DOHH2 (cell line): ENCODE measurements at regions not wholly inside any gene's neighbourhood (a gene's known extent, or its start where the extent isn't known, plus 50 kb on each side); places are given as distances from the start of the nearest gene placed in this dataset.

Source experiments
- H3F3A ChIP-seq: fragments of 200-600 bp; sonication (generic), shearing (Covaris generic); 2 replicates; pipeline ENCODE4 v1.6.0; 2016; ENCODE audit warnings: antibody characterized with exemption, mild to moderate bottlenecking; ENCODE audit not compliant: control insufficient read depth, insufficient read depth
- H3K27ac ChIP-seq: fragments of 200-600 bp; sonication (generic); 2 replicates; pipeline ENCODE4 v1.5.1; 2014; ENCODE audit warnings: low read depth, mild to moderate bottlenecking, low read length, moderate library complexity
- H3K27me3 ChIP-seq: fragments of 200-600 bp; sonication (generic); 2 replicates; pipeline ENCODE4 v1.6.1; 2014; ENCODE audit warnings: mild to moderate bottlenecking, low read length, mixed read lengths; ENCODE audit not compliant: control insufficient read depth
- H3K36me3 ChIP-seq: fragments of 200-600 bp; sonication (generic); 2 replicates; pipeline ENCODE4 v1.6.1; 2014; ENCODE audit warnings: mild to moderate bottlenecking, low read length, moderate library complexity, mixed read lengths; ENCODE audit not compliant: control insufficient read depth
- H3K4me1 ChIP-seq: fragments of 200-600 bp; sonication (generic); 2 replicates; pipeline ENCODE4 v1.6.1; 2014; ENCODE audit warnings: mild to moderate bottlenecking, low read length, mixed read lengths; ENCODE audit not compliant: control insufficient read depth
- H3K4me2 ChIP-seq: fragments of 200-600 bp; sonication (generic); 2 replicates; pipeline ENCODE4 v1.6.0; 2014; ENCODE audit warnings: mild to moderate bottlenecking, low read length, moderate library complexity
- H3K4me3 ChIP-seq: fragments of 200-600 bp; sonication (generic); 2 replicates; pipeline ENCODE4 v1.5.1; 2014; ENCODE audit warnings: mild to moderate bottlenecking, low read length, mixed read lengths
- H3K79me2 ChIP-seq: fragments of 200-600 bp; sonication (generic); 2 replicates; pipeline ENCODE4 v1.6.1; 2014; ENCODE audit warnings: mild to moderate bottlenecking, low read length, mixed read lengths; ENCODE audit not compliant: control insufficient read depth
- H3K9me2 ChIP-seq: fragments of 200-600 bp; sonication (generic); replicated peaks from 2 replicates; pipeline ENCODE4 v1.6.1; 2014; ENCODE audit warnings: mild to moderate bottlenecking, low read length, mixed read lengths; ENCODE audit not compliant: control insufficient read depth
- H3K9me3 ChIP-seq: fragments of 200-600 bp; sonication (generic); 2 replicates; pipeline ENCODE4 v1.6.1; 2014; ENCODE audit warnings: antibody characterized with exemption, low read length, mixed read lengths; ENCODE audit not compliant: control insufficient read depth, insufficient read depth
- H4K20me1 ChIP-seq: fragments of 200-600 bp; sonication (generic); 2 replicates; pipeline ENCODE4 v1.6.0; 2014; ENCODE audit warnings: low read depth, mild to moderate bottlenecking, antibody characterized with exemption, low read length, moderate library complexity; ENCODE audit not compliant: control insufficient read depth, insufficient read depth
- CTCF ChIP-seq: fragments of 200-600 bp; sonication (generic); IDR thresholded peaks from one replicate; pipeline ENCODE4 v1.5.1; 2014; ENCODE audit warnings: antibody characterized with exemption, mild to moderate bottlenecking, low read depth, low read length; ENCODE audit not compliant: poor library complexity, severe bottlenecking
- EZH2phosphoT487 ChIP-seq: fragments of 200-600 bp; sonication (generic); IDR thresholded peaks from 2 replicates; pipeline ENCODE4 v1.6.1; 2017; ENCODE audit warnings: borderline replicate concordance, mild to moderate bottlenecking, antibody characterized with exemption, low read length, moderate library complexity, mixed read lengths

GRCh38 chr15:81589671-81590070, 215.7 kb upstream of the TMC3 start:
- no peaks in the 10 kb centered on the region for H3K9me2 ChIP-seq
- no peak overlapping the region for H3K27ac ChIP-seq
- no peak overlapping the region for H3K4me3 ChIP-seq
- H3F3A ChIP-seq = no peaks in the 10 kb centered on the region
- no peaks in the 10 kb centered on the region for H3K36me3 ChIP-seq
- H3K27me3 ChIP-seq = no peaks in the 10 kb centered on the region
- peaks cover 11% of the 10 kb centered on the region for H3K4me1 ChIP-seq
- H4K20me1 ChIP-seq = no peaks in the 10 kb centered on the region
- TF ChIP-seq CTCF = no peak
- TF ChIP-seq EZH2phosphoT487 = no peak
- no peaks in the 10 kb centered on the region for H3K79me2 ChIP-seq
- no peak overlapping the region for H3K4me2 ChIP-seq
- H3K9me3 ChIP-seq = 0 out of 2 replicates have a peak, but pooled peaks cover 4% of the 10 kb centered on the region

- H3K27me3 ChIP-seq = no peaks in the 10 kb centered on the region
- no peaks in the 10 kb centered on the region for H3K36me3 ChIP-seq
- H3K9me3 ChIP-seq = no peaks in the 10 kb centered on the region; the same call in 1 of the 2 replicates
- no peaks in the 10 kb centered on the region for H3K79me2 ChIP-seq
- no peak overlapping the region for H3K4me3 ChIP-seq
- no peak overlapping the region for H3K4me2 ChIP-seq
- peaks cover 11% of the 10 kb centered on the region for H3K4me1 ChIP-seq
- H3K9me2 ChIP-seq = no peaks in the 10 kb centered on the region
- H3F3A ChIP-seq = no peaks in the 10 kb centered on the region
- H3K27ac ChIP-seq = no peak overlapping the region
- TF ChIP-seq CTCF = no peak
- TF ChIP-seq EZH2phosphoT487 = no peak
- H4K20me1 ChIP-seq = no peaks in the 10 kb centered on the region
These were observed 201.6 kb upstream of the TMC3 start for GRCh38 chr15:81575436-81576123.

GRCh38 chr15:81573098-81573746, 199.2 kb upstream of the TMC3 start:
- no peak for TF ChIP-seq CTCF
- TF ChIP-seq EZH2phosphoT487 = no peak

More at GRCh38 chr15:81573098-81573746, 199.2 kb upstream of the TMC3 start:
- H3K9me3 ChIP-seq = no peaks in the 10 kb centered on the region
- no peak overlapping the region for H3K4me2 ChIP-seq
- H4K20me1 ChIP-seq = no peaks in the 10 kb centered on the region
- no peaks in the 10 kb centered on the region for H3K36me3 ChIP-seq
- no peak overlapping the region for H3K4me3 ChIP-seq
- H3K79me2 ChIP-seq = no peaks in the 10 kb centered on the region
- no peaks in the 10 kb centered on the region for H3F3A ChIP-seq
- H3K4me1 ChIP-seq = peaks cover 11% of the 10 kb centered on the region
- H3K27me3 ChIP-seq = no peaks in the 10 kb centered on the region
- no peak overlapping the region for H3K27ac ChIP-seq
- H3K9me2 ChIP-seq = no peaks in the 10 kb centered on the region
